ENCODE measurements at regions not wholly inside any gene's neighbourhood (a gene's known extent, or its start where the extent isn't known, plus 50 kb on each side); places are given as distances from the start of the nearest gene placed in this dataset.

DNA sequence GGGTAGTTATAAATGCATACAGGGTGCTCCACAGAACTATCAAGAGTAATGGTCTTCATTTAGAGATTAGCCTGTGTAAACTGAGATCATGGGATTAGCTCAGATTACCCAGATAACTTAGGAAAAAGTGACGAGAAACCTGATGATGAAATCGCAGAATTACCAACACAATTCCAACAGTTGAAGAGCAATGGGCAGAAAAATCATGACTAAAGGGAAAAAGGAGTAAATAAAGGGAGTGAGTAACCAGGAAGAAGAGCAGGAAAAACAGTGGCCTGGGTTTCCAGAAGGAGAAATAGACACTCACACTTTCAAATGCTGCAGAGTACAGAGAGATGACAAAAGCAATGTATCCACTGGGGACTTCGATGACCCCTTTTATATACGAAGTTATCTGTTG is 817.3 kb downstream of the TRIML1 start:
- no peak for TF ChIP-seq CTCF (IDR thresholded peaks at IDR 0.05; ENCODE audit: low read length)
- TF ChIP-seq EZH2 (optimal IDR thresholded peaks at IDR 0.05; ENCODE audit: low read depth, low read length), result no peak
